ENCODE measurements at regions not wholly inside any gene's neighbourhood (a gene's known extent, or its start where the extent isn't known, plus 50 kb on each side); places are given as distances from the start of the nearest gene placed in this dataset.

DNA sequence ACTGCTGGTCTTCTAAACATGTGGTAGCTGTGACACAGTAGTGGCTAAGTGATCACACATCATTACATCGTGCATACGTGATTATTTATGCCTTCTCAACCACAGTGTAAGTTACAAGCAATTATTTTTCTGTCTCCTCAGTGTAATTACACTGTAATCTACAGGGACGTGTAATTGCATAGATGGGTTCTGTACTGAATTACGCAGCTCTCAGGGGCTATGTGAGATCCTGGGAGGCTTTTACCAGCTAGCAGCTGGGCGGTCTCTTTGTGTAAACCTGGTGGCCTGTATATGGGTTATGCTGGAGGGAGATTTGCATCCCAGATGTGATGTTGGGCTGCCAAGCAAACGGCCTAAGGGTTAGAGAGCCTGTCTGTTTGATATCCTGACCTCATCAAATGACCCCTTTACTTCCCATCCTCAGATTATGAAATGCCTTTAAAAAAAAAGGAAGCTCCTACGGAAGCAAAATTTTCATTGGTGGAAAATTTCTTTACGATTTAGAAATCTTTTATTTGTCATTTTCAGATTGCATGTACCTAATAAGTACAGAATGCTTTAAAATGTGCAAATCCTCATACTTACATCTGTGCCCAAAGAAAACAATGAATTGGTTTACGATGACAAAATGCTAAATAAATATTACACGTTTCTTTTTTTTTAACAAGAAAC is 402.8 kb upstream of the JAG1 start:
- H3K27ac ChIP-seq (ENCODE audit: poor library complexity, severe bottlenecking): no peak overlapping the region
- H3K4me1 ChIP-seq (ENCODE audit: insufficient read depth, poor library complexity, severe bottlenecking): no peaks in the 10 kb centered on the region
- H3K9me3 ChIP-seq (ENCODE audit: severe bottlenecking): no peaks in the 10 kb centered on the region
- ATAC-seq (ENCODE audit: low read depth) (no peak), DNase-seq (ENCODE audit: low spot score) (no peak)
- no peak overlapping the region for H3K4me3 ChIP-seq (ENCODE audit: severe bottlenecking)
- no peaks in the 10 kb centered on the region for H3K27me3 ChIP-seq (ENCODE audit: insufficient read depth, poor library complexity, severe bottlenecking)
- H3K36me3 ChIP-seq (ENCODE audit: low read depth): no peaks in the 10 kb centered on the region
- TF ChIP-seq, protein P1, sequence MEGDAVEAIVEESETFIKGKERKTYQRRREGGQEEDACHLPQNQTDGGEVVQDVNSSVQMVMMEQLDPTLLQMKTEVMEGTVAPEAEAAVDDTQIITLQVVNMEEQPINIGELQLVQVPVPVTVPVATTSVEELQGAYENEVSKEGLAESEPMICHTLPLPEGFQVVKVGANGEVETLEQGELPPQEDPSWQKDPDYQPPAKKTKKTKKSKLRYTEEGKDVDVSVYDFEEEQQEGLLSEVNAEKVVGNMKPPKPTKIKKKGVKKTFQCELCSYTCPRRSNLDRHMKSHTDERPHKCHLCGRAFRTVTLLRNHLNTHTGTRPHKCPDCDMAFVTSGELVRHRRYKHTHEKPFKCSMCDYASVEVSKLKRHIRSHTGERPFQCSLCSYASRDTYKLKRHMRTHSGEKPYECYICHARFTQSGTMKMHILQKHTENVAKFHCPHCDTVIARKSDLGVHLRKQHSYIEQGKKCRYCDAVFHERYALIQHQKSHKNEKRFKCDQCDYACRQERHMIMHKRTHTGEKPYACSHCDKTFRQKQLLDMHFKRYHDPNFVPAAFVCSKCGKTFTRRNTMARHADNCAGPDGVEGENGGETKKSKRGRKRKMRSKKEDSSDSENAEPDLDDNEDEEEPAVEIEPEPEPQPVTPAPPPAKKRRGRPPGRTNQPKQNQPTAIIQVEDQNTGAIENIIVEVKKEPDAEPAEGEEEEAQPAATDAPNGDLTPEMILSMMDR (IDR thresholded peaks at IDR 0.05; ENCODE audit: poor library complexity, severe bottlenecking): no peak

DNA sequence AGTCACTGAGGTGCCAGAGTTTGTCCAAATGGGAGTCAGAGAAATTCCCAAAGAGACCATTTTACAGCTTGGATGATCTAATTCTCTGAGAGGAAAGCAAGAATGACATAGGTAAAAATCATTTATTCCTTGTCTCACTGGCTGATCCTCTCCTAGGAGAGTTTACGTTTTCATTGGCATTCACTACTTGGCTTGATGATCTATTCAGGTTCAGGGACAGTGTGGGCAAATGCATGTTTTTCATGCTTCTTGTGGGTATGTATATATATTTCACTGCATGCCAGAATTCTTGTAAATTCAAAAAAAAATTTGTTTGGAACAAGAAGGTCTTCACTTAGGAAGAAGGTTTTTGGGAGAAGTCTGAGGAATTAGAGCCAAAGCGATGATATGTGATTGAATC is 403.4 kb upstream of the JAG1 start:
- H3K27ac ChIP-seq (ENCODE audit: poor library complexity, severe bottlenecking): no peak overlapping the region
- no peaks in the 10 kb centered on the region for H3K9me3 ChIP-seq (ENCODE audit: severe bottlenecking)
- no peak for DNase-seq (ENCODE audit: low spot score)
- ATAC-seq (ENCODE audit: low read depth): no peak
- TF ChIP-seq, protein P1 (IDR thresholded peaks at IDR 0.05; ENCODE audit: poor library complexity, severe bottlenecking): no peak
- no peaks in the 10 kb centered on the region for H3K4me1 ChIP-seq (ENCODE audit: insufficient read depth, poor library complexity, severe bottlenecking)
- no peaks in the 10 kb centered on the region for H3K27me3 ChIP-seq (ENCODE audit: insufficient read depth, poor library complexity, severe bottlenecking)
- H3K36me3 ChIP-seq (ENCODE audit: low read depth): no peaks in the 10 kb centered on the region
- no peak overlapping the region for H3K4me3 ChIP-seq (ENCODE audit: severe bottlenecking)

DNA sequence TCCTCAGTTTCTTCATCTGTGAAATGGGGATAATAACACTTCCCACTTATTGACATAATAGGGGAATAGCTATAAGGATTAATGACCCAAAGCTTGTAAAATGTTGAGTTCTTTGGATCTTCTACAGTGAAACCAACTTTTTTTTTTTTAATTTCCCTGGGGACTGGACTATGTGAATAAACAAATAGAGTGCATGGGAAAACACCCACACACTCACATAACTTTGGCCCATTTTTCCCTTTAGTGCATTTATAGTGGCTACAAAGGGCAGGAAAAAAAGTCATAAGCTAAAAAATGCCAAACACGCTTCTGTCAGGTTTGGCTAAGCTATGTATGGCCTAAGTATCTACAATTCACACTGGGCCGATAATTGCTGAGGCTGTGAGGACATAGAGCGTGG is 406.2 kb upstream of the JAG1 start:
- H3K27me3 ChIP-seq (ENCODE audit: insufficient read depth, poor library complexity, severe bottlenecking): no peaks in the 10 kb centered on the region
- no peak for DNase-seq (ENCODE audit: low spot score)

DNA sequence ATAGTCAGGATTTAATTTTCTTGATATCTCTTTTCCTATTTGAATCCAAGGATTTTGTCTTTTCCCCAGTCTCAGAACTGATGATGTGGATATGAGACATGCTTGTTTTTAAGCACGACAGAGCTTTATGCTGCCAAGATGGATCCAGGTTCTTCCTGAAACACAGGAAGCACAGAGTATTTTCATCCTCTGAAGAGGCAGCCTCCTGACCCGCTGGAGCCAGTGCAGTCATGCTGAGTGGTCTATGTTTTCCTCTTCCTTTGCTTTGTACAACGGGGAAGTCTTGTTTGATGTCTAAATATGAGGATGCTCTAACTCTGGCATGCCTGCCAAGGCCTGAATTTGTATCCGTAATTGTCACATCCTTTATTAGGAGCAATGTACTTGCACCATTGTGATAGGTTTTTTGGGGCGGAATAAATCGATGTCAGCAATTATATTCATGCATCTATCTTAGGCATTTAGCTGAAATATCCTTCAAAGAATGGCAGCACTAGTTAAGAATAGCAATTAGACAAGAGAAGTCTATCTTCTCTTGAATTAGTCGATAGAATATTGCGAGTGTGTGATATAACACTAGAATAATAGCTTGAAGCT is 407.1 kb upstream of the JAG1 start:
- no peak for ATAC-seq (ENCODE audit: low read depth)
- Histone ChIP-seq H3K4me3 (ENCODE audit: severe bottlenecking) (no peak overlapping the region), H3K27me3 (ENCODE audit: insufficient read depth, poor library complexity, severe bottlenecking) (no peaks in the 10 kb centered on the region), H3K36me3 (ENCODE audit: low read depth) (no peaks in the 10 kb centered on the region), H3K27ac (ENCODE audit: poor library complexity, severe bottlenecking) (no peak overlapping the region), H3K4me1 (ENCODE audit: insufficient read depth, poor library complexity, severe bottlenecking) (no peaks in the 10 kb centered on the region), H3K9me3 (ENCODE audit: severe bottlenecking) (no peaks in the 10 kb centered on the region)
- TF ChIP-seq, protein P1 (IDR thresholded peaks at IDR 0.05; ENCODE audit: poor library complexity, severe bottlenecking): no peak
- no peak for DNase-seq (ENCODE audit: low spot score)

More for the DNA sequence above, 406.2 kb upstream of the JAG1 start:
- H3K4me3 ChIP-seq (ENCODE audit: severe bottlenecking): no peak overlapping the region
- no peaks in the 10 kb centered on the region for H3K36me3 ChIP-seq (ENCODE audit: low read depth)
- H3K27ac ChIP-seq (ENCODE audit: poor library complexity, severe bottlenecking): no peak overlapping the region
- ATAC-seq (ENCODE audit: low read depth): no peak
- TF ChIP-seq, protein P1 (IDR thresholded peaks at IDR 0.05; ENCODE audit: poor library complexity, severe bottlenecking): no peak
- no peaks in the 10 kb centered on the region for H3K9me3 ChIP-seq (ENCODE audit: severe bottlenecking)
- no peaks in the 10 kb centered on the region for H3K4me1 ChIP-seq (ENCODE audit: insufficient read depth, poor library complexity, severe bottlenecking)

DNA sequence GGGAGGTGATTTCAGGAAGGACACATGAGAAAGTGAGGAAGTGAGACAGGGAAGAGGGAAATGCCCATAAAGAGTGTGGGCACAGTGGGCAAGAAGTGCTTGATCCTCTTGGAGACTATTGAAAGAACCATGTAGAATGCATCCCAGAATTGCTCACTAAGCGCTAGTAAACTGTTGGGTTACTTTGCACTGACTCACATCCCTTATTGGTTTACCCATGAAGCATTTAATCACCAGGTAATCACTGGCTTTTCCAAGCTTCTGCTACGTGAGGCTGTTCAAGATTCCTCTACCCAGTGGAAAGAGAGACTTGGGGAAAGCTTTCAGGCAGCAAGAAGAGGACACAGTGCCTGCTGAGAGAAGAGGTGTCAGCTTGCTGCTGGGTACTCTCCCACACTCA is 410.0 kb upstream of the JAG1 start:
- Histone ChIP-seq H3K36me3 (ENCODE audit: low read depth) (no peaks in the 10 kb centered on the region), H3K9me3 (ENCODE audit: severe bottlenecking) (no peaks in the 10 kb centered on the region), H3K4me1 (ENCODE audit: insufficient read depth, poor library complexity, severe bottlenecking) (no peaks in the 10 kb centered on the region), H3K4me3 (ENCODE audit: severe bottlenecking) (no peak overlapping the region), H3K27ac (ENCODE audit: poor library complexity, severe bottlenecking) (no peak overlapping the region), H3K27me3 (ENCODE audit: insufficient read depth, poor library complexity, severe bottlenecking) (no peaks in the 10 kb centered on the region)
- TF ChIP-seq, protein P1 (IDR thresholded peaks at IDR 0.05; ENCODE audit: poor library complexity, severe bottlenecking): no peak
- no peak for DNase-seq (ENCODE audit: low spot score)
- ATAC-seq (ENCODE audit: low read depth): no peak

All from RWPE2 (cell line).